CD4-positive, alpha-beta T cell treated with Interleukin-2 at 100 ng/mL for 4 hours (primary cell): ENCODE measurements at regions not wholly inside any gene's neighbourhood (a gene's known extent, or its start where the extent isn't known, plus 50 kb on each side); places are given as distances from the start of the nearest gene placed in this dataset.
"Not testable (repeated sequence)": the region's sequence is repeated elsewhere in the genome, so short reads cannot be mapped to it uniquely, and the experiment has no call there.

Experiments used
- DNase-seq: peaks from one replicate; pipeline ENCODE4 v3.0.0-alpha.2; 2020; ENCODE audit warnings: low spot score

DNA sequence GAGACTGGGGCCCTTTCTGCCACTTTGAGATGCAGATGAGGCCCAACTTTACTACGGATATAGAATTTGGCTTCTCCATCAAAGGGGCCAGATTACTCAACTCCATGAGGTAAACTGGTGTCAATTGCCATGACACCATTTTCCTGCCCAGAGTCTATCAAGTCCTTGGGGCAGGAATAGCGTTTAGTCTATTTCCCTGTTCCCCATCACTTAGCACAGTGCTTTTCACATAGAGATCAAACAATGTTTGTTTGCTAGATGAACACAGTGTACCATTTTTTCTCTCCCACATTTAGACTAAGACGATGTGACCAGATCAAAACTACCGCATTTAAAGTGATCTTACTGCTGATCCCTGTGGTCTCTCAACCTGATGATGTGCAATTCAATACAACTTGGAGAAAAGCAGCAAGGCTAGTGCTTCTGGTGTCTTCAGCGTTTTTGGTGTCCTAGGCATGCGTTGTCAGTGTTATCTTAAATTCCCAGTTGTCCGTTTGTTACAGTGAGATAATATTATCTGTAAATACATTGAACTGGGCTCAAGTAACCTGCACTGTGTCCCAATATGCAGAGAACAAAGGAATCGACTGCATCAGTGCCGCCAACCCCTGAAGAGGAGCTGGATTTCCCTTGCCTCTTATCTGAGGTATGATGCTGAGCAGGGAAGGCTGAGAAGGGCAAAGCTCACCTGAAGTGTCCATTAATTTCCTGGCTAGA lies 446.2 kb downstream of the PLK2 start:
- no peak for DNase-seq

DNA sequence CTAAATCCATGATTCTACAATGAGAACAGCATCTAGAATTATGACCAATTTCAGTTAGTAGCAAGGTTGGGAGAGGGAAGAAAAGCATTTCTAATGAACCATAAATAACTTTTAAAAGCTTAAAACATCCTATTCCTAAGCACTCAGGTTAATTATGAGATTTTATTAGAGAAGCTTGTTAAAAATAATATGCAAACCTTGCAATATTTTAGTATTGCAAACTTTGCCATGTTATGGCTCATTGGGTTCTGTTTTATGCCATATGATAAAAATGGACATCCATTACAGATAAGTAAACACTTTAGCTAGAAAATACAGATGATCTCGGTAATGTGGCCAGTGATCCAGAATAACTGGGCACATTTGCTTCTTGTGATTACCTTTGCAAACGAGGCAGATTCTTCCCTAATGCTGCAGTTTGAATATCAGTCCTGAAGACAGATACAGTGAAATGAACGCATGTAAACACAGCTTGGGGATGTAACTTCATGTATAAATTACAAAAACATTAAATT lies 447.0 kb downstream of the PLK2 start:
- no peak for DNase-seq

DNA sequence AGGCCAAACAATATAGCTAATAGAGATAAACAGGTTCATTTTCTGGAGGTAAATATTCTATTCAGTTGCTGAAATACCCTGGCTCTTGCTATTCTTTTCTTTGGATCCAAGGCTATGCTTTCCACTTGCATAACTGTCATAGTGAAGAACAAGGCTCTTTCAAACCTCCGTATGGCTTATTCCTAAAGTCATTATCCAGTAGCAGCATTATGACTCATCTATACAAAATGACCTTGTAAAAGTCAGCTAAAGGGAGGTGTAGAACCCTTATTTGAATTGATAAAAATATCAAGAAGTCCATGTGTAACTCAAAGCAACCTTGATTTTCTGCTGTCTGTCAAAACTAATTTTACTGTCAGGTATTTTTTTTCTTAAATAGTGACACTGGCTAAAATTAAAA lies 447.8 kb downstream of the PLK2 start:
- no peak for DNase-seq

DNA sequence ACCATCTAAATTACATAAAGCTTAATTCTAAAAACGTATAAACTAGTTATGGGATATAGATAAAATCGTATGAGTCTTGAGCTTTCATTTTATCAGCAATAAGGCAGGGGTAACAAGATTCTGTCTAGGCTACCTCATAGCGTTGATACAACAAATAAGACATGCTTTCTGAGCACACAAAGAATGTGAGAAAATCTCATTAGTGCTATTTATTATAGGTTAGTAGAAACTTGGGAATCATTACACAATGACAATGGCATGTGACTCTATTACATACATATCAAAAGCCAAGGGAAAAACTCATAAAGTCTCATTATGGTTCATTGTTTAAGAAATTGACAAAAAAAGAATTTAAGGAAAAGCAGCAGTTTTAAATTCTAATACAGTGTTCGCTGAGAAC lies 448.6 kb downstream of the PLK2 start:
- no peak for DNase-seq

DNA sequence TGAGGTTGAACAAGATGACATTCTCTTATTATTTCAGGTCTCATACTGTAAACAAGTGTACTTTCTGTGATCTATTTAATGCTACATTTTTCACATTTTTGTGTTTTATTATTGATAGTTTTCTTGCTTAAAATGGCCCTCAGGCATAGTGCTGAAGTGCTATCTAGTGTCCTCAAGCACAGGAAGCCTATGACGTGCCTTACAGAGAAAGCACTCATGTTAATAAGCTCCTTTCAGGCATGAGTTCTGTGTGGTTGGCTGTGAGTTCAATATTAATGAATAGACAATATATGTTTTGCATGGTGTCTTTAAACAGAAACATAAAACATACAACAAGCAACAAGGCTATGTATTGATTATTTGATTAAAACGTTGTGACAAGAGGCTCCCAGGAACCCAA lies 450.1 kb downstream of the PLK2 start:
- DNase-seq = no peak

DNA sequence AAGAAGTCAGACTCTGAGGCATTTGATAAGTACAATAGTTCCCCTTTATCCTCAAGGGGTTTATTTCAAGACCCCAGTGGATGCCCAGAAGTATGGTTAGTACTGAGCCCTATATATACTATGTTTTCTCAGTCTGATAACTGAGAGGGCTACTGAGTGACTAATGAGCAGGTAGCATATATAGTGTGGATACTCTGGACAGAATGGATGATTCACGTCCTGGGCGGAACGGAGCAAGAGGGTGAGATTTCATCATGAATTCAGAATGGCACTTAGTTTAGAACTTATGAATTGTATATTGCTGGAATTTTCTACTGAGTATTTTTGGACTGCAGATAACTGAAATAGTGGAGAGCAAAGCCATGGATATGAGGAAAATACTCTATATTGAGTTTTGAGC lies 457.6 kb downstream of the PLK2 start:
- no peak for DNase-seq

DNA sequence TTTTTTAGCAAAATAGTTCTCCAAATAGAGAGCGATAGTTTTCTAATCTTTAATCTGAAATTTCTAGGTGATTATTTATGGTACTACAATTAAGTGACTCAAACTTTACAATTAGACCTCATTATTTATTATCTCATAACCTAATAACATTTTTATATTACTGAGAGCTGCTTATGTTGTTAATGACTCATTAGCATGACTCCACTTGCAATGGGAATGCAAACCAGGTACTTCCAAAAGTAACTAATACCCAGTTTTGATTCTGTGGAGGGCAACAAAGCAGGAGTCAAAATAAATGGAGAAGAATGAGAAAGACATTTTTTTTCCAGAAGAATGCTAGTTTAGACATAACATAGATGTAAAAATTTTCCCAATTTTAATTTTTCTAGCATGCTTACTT lies 466.0 kb downstream of the PLK2 start:
- DNase-seq = no peak

DNA sequence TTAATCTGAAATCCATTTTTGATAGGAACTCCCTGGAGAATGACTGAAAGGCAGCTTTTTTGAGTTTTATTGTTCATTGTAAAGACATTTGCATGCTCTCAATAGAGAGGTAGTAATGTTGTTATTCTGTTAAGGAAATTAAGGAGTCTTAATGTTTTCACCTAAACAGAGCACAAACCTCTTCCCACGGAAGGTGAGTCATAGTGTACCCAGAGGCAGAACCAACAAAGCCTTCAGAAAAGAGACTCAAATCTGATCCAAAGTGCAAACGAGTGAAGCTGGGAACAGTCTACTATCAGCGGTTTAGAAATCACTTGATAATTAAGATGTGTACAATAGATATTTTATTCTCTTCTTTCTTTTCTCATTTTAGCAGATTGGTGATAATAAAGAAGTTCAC lies 470.5 kb downstream of the PLK2 start:
- DNase-seq = no peak

DNA sequence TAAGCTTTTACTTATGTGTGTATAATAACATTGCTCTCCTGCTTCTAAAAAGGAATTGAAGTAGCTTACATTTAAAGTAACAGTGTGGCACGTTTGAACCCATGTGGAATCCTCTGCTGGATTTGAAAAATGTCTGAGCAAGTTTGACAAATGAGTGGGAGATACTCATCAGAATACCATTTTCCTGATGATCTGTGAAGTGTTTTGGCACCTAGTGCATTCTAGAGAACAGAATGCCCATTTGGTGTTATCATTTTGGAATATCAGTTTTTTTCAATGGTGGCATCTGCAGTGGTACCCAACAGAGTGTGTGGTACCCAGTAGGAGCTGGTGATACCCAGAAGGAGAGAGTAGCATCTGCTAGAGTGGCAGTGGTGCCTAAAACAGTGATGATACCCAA lies 471.1 kb downstream of the PLK2 start:
- DNase-seq = no peak

DNA sequence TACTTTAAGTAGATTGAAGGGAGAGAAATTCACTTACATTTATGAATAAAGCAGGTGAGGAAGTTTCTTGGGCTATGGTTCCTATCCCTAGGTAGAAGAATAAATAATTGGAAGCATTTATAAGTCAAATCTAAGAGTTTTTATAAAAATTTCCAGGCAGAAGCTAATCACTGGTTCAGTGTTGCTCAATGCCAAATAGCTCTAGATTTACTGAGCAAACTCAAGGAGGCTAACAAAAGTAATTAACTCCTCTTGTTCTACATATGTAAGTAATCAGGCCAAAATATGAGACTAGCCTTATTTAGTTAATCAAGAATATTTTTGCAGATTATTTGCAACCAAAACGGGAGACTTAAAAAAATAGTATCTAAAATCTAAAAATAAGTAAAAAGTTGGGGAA lies 472.3 kb downstream of the PLK2 start:
- DNase-seq = no peak

DNA sequence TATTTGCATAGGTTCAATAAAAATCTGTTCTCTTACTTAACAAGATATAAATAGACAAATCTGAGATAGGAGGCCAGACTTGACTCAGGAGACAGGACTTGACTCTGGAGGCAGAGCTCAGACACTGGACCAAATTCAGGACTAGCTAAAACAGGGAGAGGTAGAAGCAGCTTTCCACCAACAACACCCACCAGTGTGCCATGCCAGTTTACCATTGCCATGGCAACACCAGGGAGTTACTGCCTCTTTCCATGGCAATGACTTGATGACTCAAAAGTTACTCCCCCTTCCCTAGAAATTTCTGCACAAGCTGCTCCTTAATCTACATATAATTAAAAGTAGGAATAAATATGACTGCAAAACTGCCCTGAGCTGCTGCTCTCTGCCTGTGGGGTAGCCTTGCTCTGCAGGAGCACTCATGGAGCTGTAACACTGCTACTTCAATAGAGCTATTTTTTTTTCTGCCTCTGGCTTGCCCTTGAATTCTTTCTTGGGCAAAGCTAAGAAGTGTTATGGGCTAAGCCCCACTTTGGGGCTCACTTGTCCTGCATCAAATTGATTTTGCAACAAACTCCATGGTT lies 473.0 kb downstream of the PLK2 start:
- DNase-seq = no peak

DNA sequence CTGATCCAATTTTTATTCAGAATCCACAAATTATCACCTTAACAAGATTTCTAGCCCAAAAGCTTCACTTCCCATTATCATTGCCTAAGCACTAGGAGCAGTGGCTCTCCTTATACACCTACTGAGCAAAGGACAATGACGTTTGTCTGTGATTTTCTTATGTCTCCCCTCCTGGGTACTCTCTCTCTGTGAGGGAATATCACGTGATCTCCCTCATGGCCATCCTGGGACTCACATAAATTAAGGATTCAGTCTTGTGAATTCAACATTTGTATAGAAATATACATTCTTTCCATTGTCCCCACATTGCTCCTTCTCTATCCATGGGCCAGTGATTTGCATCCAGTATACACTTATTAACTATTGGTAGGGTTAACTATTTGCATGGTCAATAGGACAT lies 476.5 kb downstream of the PLK2 start:
- DNase-seq = no peak

DNA sequence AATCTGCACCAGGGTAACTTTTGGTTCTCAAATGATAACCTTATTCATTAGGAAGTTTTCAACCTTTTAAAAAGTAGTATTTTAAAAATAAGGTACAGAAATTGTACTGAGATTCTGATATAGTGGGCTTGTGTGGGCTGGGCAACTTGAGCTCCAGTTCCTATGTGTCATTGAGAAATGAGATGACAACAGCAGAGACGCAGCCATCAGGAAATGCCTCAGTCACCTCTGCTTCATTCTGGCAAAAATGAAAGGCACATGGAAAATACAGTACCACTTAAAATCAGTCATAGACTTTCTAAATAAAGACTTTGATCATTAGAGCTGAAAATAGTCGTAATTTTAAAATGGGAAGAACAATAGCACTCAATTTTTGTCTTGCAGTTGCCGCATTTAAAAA lies 480.2 kb downstream of the PLK2 start:
- DNase-seq = no peak

DNA sequence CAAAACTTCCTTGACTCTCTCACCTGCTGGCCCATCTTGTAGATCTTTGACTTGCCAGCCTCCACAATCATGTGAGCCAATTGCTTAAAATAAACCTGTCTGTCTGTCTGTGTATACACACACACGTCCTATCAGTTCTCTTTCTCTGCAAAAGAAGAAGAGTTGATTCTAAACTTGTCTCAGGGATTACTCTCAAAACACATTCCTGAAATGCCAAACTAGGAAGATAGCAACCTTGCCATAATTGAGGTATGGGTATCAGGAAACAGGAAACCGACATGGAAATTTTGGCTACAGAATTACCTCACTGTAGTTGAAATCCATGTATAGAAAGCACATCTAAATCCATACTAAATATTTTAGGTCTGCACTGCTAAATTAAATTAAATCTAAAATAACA lies 483.4 kb downstream of the PLK2 start:
- no peak for DNase-seq

DNA sequence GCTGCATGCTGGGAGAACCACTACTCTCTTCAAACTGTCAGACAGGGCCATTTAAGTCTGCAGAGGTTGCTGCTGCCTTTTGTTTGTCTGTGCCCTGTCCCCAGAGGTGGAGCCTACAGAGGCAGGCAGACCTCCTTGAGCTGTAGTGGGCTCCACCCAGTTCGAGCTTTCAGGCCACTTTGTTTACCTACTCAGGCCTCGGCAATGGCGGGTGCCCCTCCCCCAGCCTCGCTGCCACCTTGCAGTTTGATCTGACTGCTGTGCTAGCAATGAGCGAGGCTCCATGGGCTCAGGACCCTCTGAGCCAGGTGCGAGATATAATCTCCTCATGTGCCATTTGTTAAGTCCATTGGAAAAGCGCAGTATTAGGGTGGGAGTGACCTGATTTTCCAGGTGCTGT lies 487.8 kb downstream of the PLK2 start:
- DNase-seq = not testable (repeated sequence)

DNA sequence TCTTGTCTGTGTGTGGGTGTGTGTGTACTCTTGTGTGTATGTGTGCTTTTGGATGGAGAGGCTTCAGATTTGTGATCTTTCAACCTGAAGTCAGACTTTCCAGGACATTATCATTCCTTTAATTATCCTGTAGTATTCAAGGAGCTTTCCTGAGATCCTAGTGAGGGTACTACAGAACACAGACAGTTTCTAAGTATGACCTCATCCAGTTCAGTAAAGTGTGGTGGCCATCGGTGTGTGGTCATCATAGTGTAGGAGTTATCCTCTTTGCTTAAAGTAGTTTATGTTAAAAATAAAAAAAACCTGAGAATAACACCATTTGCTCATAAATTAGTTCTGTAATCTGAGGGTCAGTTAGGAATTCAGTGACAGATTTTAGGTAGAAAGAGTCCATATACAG lies 478.0 kb upstream of the ACTBL2 start:
- DNase-seq = no peak

DNA sequence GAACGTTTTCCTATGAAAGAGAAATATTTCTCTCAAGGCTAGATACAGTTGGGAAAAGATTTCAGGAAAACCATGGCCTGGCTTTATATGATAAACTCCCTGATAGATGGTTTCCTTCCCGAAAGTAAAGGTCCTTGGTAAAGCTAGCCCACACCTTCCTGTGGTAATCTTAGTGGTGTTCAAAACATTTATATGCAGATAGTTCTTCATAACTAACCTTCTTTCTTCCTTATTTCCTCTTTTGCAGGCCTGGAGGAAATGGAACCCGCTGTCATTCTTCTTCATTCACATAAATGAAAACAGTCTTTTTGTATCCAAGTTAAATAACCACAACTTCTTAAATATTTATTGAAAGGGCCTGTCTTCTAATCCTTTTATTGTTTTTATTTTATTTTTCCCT lies 474.0 kb upstream of the ACTBL2 start:
- DNase-seq = no peak

DNA sequence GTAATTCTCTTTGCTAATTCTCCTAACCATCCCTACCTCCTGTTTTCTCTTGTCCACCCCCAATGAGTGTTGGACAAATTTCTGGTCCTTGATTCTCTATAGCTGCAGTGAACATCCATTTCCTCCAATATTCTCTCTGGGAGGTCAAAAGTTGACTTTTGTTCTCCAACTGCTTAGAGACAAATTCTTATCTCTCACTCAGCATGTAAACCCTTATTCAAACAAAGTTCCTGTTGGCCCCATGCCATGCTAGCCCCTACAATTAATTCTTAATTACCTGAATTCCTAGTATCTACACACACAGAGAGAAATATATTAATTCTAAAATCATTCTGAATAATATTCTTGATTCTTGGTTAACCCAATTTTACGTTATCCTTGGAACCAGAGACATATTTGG lies 472.9 kb upstream of the ACTBL2 start:
- DNase-seq = no peak

DNA sequence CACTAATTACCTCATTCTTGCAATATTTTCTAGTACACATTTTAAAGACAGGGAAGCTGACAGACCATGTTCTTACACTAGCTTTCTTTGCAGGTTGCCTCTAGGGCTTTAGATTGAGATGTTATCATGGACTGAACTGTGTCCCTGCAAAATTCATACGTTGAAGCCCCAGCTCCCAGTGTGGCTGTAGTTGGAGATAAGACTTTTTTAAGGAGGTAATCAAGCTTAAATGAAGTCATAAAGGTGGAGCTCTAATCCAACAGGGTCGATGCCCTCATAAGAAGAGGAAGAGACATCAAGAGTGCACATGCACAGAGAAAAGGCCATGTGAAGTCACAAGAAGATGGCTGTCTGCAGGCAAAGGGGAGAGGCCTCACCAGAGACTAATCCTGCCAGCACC lies 471.2 kb upstream of the ACTBL2 start:
- no peak for DNase-seq

DNA sequence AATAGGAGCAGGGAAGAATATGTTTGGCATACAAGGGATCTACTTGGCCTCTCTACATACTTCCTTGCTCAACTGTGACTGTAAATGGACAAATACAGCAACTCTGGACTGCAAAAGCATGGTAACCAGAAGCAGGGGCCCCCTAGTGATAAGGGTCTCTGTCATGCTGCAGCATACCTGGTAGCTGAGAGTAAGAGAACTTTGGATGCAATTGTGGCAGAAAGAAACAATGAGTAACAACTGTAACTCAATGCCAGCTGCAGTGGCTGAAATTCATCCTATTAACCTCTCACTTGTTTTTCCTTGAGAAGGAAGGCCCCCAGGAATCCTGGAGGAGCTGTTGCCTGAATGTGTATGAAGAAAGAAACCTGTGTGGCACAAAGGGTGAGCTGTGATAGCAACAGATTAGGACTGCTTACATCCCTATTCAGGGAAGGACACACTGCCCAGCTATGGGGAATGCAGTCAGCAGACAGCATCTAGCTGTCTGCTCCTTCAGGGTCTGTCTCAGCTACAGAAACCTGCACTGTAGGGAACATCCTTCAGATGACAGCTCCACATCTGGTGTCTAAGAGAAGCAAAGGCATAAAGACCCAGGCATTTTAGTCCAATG lies 468.1 kb upstream of the ACTBL2 start:
- no peak for DNase-seq

DNA sequence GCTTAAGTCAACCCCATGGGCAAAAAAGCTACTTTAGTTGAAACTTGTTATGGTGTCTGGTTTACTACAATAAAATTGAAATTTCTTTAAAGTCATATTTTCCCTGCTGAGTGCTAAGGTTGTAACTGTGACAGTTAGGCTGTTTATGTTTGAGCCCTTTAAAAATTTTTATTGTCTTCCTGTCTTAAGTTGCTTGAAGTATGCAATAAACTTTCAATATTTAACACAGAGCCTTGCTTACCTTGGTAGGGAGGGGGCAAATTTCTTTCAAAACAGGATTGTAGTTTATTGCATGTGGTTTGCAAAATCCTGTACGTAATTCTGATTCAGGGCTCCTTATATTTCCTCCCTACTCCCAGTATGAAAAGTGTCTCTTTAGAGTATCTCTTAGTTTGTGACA lies 465.5 kb upstream of the ACTBL2 start:
- DNase-seq = no peak

DNA sequence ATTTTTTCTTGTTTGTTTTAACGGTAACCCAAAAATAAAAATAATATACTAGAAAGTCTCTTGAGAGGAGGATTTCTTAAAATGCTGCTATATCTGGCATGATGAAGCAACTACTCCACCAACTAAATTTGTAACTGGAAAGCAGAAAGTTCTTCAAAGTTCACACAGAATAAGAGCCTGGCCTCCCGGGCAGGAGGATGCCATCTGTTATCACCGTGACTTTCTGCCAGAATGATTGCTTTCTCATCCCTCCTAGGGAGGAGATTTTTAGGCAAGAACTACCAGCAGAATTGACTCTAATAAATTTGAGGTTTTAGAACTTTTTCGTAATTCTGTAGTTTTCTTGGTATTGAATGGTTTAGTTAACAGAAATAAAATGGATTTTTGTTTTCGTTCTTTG lies 464.6 kb upstream of the ACTBL2 start:
- no peak for DNase-seq

DNA sequence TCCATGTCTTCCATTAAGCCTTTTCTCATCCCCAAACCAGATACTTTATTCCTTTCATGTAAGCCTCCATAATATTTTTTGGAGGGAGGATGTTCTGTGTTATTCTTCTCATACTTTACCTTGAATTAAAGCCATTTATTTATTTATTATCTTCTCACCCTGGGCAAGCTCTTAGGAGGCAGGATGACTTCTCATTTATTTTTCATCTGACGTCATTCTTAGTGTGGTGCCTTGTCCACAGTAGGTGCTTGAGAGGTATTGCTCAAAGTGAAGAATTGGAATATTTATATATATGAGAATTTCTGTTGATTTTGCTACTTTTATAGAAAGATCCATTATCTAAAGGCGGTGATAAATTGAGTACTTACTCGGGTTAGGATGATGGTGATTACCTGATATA lies 458.3 kb upstream of the ACTBL2 start:
- DNase-seq = no peak

DNA sequence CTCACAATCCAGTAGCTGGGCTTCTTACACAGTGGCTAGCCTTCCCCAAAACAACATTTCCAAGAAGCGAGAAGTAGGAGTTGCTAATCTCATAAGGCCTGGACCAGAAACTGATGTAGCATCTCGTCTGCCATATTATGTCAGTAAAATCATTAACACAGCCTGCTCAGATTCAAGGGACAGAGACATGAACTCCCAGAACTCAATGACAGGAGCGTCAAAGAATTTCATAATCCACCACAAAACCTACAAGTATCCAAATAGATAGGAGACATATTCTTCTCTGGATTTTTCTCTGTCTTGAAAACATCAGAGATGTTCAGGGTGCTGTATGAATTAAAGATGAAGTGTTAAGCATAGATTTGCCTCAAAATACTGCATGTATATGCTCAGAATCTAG lies 457.6 kb upstream of the ACTBL2 start:
- no peak for DNase-seq
